Hematopoietic multipotent progenitor cell treated with erythropoietin and hydrocortisone succinate and interleukin-3 and kit ligand, for 4 days (in vitro differentiated cells): ENCODE measurements at regions not wholly inside any gene's neighbourhood (a gene's known extent, or its start where the extent isn't known, plus 50 kb on each side); places are given as distances from the start of the nearest gene placed in this dataset.

Source experiments
- DNase-seq: peaks from one replicate; pipeline ENCODE4 v3.0.0-alpha.2; 2015

DNA sequence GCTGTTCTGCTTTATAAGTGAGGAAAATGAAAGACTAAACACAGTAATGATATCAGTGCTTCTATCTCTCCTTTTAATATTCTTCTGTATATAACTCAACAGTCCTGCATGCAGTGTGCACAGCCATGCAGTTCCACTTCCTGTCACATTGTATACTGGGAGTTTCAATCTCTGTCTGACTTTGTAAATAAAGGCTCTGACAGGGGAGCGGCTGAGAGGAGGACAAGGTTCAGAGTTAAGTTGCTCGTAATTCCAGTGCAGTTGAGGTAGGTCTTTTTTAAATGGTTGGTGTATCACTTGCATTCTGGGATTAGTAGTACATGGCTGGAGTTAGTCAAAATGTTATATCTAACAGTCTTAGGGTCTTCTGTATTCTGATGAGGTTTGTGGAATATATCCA, 264.5 kb downstream of the OLFM3 start:
- no peak for DNase-seq

DNA sequence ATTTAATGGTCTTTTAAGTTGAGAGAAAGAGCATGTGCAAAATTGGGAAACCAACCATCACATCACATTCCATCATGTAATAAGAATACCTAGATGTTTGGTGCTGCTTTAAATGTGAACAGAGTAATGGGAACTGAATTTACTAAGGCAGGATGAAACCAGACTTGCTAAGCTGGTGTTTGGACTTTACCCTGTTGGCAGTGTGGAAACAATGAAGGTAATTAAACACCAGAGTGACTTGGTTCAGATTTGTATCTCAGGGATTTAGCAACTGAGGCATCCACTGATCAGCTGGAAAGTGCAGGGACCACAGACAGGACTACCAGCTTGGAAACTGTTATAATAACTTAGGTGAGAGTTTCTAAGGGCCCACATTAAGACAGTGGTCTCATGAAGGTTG, 263.4 kb downstream of the OLFM3 start:
- DNase-seq: no peak

DNA sequence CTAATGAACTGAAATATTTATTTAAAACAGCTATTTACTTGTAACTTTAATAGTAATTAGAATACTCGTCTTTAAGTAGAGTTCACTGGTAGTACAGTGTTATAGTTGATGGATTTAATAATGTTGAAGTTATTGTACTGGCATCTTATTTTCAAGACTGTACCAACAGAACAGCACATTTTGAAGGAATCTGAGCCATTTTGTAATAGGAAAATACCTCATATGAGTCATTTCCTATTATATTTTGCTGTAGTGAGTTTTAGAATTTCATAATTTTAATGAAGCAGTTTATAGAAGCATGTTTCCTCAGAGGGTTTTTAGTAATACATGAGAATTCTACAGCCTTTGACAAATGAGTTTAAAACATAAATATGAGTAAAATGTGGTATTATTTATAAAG, 258.3 kb downstream of the OLFM3 start:
- no peak for DNase-seq

DNA sequence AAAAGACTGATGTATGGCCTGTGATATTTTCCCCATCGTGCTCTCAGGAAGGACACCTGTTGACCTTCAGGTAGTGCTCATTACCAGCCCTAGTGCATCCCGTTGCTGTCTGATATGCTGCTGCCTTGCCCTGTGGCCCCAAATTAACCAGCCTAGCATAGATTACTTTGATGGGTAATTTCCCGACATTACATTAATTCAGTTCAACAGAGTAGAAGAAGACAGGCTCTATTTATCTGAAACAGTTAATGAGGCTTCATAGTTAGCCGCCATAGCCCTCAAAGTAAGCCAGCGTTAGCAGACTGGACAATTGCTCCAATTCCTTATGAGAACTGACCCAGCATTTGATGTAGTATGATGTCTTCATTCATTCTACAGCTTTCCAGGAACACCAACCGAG, 257.6 kb downstream of the OLFM3 start:
- DNase-seq: no peak

DNA sequence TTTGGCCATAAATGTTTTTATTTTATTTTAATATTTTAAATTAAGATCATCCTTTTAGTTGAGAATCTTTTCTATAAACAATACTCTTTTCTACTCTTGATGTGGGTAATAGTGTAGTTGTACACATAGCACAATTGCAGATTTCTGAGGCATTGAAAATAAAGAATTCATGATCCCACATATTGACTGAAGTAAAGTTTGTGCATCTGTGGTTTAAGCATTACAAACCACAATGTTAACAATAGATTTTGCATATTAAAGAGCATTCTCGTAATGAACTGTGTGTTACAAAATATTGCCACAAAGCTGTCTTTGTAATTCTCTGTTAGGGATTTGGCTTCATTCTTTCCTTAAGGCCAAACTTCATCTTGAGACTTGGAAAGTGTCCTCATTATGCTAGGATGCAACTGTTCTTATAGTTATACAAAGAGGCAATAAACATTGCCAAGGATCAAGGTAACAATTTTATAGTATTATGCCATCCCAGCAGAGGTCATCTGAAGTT, 256.8 kb downstream of the OLFM3 start:
- DNase-seq: no peak

DNA sequence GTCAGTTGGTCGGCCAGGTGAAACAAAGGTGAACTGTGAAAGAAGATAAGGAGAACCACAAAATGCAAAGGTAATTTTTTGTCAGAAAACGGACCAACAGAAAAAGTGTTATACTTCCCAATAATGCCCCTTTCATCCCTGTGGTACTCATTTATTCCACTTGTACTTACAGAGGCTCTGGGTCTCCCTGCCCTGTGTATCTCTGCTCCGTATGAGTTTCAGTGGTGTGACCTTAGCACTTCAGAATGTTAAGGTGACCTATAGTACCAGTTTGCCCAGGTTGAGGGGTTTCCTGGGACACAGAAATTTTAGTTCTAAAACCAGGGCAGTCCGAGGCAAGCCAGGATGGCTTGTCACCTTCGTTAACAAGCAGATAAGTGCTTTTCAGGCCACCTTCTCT, 254.8 kb downstream of the OLFM3 start:
- DNase-seq: no peak

DNA sequence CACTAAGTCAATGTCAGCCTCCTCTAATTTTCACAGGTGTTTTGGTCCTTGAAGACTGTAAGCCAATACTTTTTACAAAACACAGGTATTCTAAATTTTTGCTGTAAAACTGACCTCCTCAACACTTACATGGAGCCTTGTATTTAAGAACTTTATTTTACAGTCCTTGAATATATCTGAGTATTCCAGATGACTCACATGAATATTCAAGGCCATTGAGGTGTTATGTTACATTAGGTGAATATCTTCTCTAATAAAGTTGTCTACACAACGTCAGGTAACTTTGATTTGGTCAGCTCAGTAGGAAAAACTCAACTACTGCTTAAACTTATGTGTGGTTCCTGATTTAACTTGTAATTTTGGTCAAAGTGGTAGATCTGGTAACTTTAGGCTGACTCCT, 254.2 kb downstream of the OLFM3 start:
- no peak for DNase-seq

DNA sequence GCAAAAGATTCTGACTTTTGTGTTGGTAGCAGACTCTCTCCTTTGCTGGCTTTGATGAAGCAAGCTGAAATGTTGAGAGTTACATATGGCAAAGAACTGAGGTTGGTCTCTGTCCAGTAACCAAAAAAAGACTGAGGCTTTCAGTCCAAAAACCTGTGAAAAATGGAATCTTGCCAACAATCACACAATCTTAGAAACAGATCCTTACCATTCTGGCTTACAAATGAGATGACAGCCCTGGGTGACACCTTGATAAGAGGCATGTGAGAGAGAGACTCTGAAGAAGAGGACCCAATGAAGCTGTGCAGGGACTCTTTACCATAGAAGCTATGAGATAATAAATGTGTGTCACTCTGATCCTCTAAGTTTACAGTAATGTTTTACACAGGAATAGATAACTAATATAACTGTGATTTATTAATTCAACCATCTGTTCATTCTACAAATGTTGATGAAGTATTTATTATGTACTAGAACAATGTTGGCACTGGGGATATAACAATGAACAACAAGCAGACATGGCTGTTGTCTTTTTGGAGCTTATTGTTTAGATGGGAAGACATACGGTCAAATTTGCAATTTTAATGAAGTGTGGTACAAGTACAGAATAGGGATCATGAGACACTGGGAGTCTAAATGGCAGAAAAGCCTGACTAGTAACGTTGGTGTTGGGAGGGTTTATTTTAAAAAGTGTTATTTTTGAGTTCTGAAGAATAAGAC, 251.0 kb downstream of the OLFM3 start:
- no peak for DNase-seq

DNA sequence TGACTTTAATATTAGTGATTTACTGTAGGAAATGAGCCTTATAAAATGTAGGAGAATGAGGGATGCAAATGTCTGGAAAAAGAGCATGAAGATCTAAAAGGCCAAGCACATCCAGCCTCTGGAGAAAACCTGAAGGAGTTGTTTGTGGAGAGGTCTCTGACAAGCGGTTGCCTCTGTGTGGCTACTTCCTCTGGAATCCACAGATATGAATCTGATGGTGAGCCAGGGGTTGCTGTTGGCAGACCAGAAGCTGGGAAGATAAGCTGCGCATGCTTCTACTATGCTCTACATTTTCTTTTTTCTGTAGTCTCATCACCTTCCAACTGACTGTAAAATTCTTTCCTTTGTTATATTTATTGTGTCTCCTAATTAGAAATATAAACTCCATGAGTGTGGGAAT, 248.6 kb downstream of the OLFM3 start:
- peak; percentile 47 for DNase-seq
